Gastrocnemius medialis (tissue), 4 donors: ENCODE measurements at regions not wholly inside any gene's neighbourhood (a gene's known extent, or its start where the extent isn't known, plus 50 kb on each side); places are given as distances from the start of the nearest gene placed in this dataset.

Experiments
- CTCF ChIP-seq, 5 experiments: fragments of 450-650 bp in 3 of 5; fragments of 200-600 bp in 2 of 5; sonication (generic) in 2 of 5; IDR thresholded peaks in 4 of 5; conservative IDR thresholded peaks in 1 of 5; 1 replicate in 4 of 5; 2 replicates in 1 of 5; pipeline ENCODE4 v1.5.1; 2016 to 2019; ENCODE audit warnings: antibody characterized with exemption in 5 of 5, mild to moderate bottlenecking in 3 of 5, moderate library complexity in 3 of 5
- POLR2A ChIP-seq, 2 donors: fragments of 450-650 bp; IDR thresholded peaks; one replicate each; pipeline ENCODE4 v1.6.1; 2017; ENCODE audit warnings: antibody characterized with exemption in 2 of 2, mild to moderate bottlenecking in 2 of 2, moderate library complexity in 2 of 2

- TF ChIP-seq CTCF (IDR thresholded peaks at IDR 0.05 in 4 of 5, conservative IDR thresholded peaks at IDR 0.05 in 1 of 5) (no peak), POLR2A (IDR thresholded peaks at IDR 0.05) (no peak)
Measured at GRCh38 chr1:101394041-101394440, 157.2 kb downstream of the S1PR1 start.
